HCT116 (cell line): ENCODE measurements at regions not wholly inside any gene's neighbourhood (a gene's known extent, or its start where the extent isn't known, plus 50 kb on each side); places are given as distances from the start of the nearest gene placed in this dataset.

Experiments used
- ATF3 ChIP-seq: IDR thresholded peaks from 2 replicates; pipeline ENCODE4 v1.6.1; 2012
- CTCF ChIP-seq, 3 experiments: fragments of 200-600 bp in 1 of 3; sonication (generic) in 1 of 3; IDR thresholded peaks in 2 of 3; conservative IDR thresholded peaks in 1 of 3; 2 replicates each; pipeline ENCODE4 v1.5.1; 2012 to 2017; ENCODE audit warnings: low read depth in 2 of 3, low read length in 2 of 3, antibody characterized with exemption in 1 of 3, borderline replicate concordance in 1 of 3, control low read depth in 1 of 3, mild to moderate bottlenecking in 1 of 3, mixed read lengths in 1 of 3, mixed run types in 1 of 3, moderate library complexity in 1 of 3; ENCODE audit not compliant: insufficient read depth in 1 of 3
- EZH2 ChIP-seq: fragments of 200-600 bp; sonication (generic); IDR thresholded peaks from 2 replicates; pipeline ENCODE4 v1.6.1; 2017; ENCODE audit warnings: antibody characterized with exemption, mixed run types
- FOSL1 ChIP-seq: IDR thresholded peaks from 2 replicates; pipeline ENCODE4 v1.6.1; 2012; ENCODE audit warnings: low read depth
- JUND ChIP-seq: IDR thresholded peaks from 2 replicates; pipeline ENCODE4 v1.6.1; 2012
- MAX ChIP-seq: IDR thresholded peaks from 2 replicates; pipeline ENCODE4 v1.6.1; 2012
- POLR2A ChIP-seq: IDR thresholded peaks from 2 replicates; pipeline ENCODE4 v1.7.0; 2011; ENCODE audit warnings: borderline replicate concordance; ENCODE audit not compliant: insufficient read depth, insufficient read length; ENCODE audit errors: extremely low read depth
- POLR2AphosphoS5 ChIP-seq: IDR thresholded peaks from 2 replicates; pipeline ENCODE4 v1.6.1; 2011; ENCODE audit warnings: mild to moderate bottlenecking, low read depth, low read length, moderate library complexity
- RAD21 ChIP-seq: IDR thresholded peaks from 2 replicates; pipeline ENCODE4 v1.6.1; 2012; ENCODE audit warnings: low read depth, mild to moderate bottlenecking
- SP1 ChIP-seq: IDR thresholded peaks from 2 replicates; pipeline ENCODE4 v1.6.1; 2012; ENCODE audit warnings: low read depth
- SRF ChIP-seq: IDR thresholded peaks from 2 replicates; pipeline ENCODE4 v1.6.1; 2012; ENCODE audit warnings: low read depth
- YY1 ChIP-seq: IDR thresholded peaks from 2 replicates; pipeline ENCODE4 v1.6.1; 2011; ENCODE audit warnings: low read length, low read depth, moderate library complexity, mild to moderate bottlenecking; ENCODE audit not compliant: insufficient replicate concordance; ENCODE audit errors: extremely low read depth
- ZNF274 ChIP-seq: fragments of 200-500 bp; sonication (Bioruptor generic); IDR thresholded peaks from 2 replicates; pipeline ENCODE4 v1.6.1; 2014; ENCODE audit warnings: mild to moderate bottlenecking, low read depth, low read length, inconsistent platforms

GRCh38 chr10:45082176-45082575, 81.5 kb downstream of the ZNF22 start:
- TF ChIP-seq CTCF (IDR thresholded peaks at IDR 0.05 in 2 of 3, conservative IDR thresholded peaks at IDR 0.05 in 1 of 3; ENCODE audit: borderline replicate concordance in 1 of 3, insufficient read depth in 1 of 3, low read depth in 2 of 3, low read length in 2 of 3) (no peak), ATF3 (no peak), RAD21 (no peak), JUND (no peak), MAX (no peak), SRF (no peak), POLR2A (no peak), ZNF274 (no peak), EZH2 (no peak), FOSL1 (no peak), YY1 (no peak), SP1 (no peak), POLR2AphosphoS5 (no peak)
